ENCODE measurements at regions not wholly inside any gene's neighbourhood (a gene's known extent, or its start where the extent isn't known, plus 50 kb on each side); places are given as distances from the start of the nearest gene placed in this dataset.

DNA sequence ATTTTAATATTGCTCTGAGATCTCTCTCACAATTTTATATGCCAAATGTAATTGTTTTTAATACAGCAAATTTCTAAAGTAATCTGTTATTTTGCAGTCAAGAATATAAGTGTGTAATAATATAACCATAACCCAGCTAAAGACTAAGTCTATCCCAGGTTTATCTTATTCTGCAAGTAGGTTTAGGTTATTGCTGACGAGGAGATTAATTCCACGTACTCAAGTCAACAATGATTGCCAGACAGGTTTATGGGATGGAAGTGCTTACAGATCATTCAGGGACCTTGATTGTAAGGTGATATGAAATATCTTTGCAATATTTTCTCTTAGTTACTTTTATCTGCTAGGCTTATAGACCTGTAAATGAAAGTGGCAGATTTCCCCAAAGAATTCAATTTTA lies 698.3 kb downstream of the HDGFL1 start:
- Histone ChIP-seq H3K27ac (no peak overlapping the region), H3K4me1 (replicated peaks in 1 of 2) (no peaks in the 10 kb centered on the region), H3K9me3 (replicated peaks in 1 of 3) (no peaks in the 10 kb centered on the region), H3K4me3 (no peak overlapping the region), H3K36me3 (replicated peaks in 1 of 2) (no peaks in the 10 kb centered on the region), H3K27me3 (no peaks in the 10 kb centered on the region)
- TF ChIP-seq, protein P1, sequence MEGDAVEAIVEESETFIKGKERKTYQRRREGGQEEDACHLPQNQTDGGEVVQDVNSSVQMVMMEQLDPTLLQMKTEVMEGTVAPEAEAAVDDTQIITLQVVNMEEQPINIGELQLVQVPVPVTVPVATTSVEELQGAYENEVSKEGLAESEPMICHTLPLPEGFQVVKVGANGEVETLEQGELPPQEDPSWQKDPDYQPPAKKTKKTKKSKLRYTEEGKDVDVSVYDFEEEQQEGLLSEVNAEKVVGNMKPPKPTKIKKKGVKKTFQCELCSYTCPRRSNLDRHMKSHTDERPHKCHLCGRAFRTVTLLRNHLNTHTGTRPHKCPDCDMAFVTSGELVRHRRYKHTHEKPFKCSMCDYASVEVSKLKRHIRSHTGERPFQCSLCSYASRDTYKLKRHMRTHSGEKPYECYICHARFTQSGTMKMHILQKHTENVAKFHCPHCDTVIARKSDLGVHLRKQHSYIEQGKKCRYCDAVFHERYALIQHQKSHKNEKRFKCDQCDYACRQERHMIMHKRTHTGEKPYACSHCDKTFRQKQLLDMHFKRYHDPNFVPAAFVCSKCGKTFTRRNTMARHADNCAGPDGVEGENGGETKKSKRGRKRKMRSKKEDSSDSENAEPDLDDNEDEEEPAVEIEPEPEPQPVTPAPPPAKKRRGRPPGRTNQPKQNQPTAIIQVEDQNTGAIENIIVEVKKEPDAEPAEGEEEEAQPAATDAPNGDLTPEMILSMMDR (IDR thresholded peaks at IDR 0.05): no peak
- no peak for TF ChIP-seq POLR2A (IDR thresholded peaks at IDR 0.05)
- 61 to 86% (median 72%) methylated on average over 2 of the region's 2 CpGs for WGBS, 4 donors
- DNase-seq: no peak
- intact Hi-C loops (cut with DNase I): no loop called here

DNA sequence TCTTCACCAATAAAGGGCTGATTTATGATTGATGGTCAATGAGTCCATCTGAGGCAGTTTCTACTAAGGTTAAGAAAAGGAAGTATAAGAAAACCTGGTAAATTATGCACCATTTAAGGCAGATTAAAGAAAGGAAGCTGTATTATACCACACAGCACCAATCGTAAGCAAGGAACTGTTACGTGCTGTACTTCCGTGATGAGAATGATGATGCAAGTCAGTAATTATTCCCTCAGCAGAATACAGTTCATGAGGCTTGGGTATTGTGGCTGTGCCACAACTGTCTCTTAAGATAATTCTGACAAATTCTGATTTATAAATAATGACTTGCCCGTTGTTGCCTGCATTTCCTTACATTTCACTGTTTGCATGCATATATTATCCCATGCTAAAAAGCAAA lies 699.0 kb downstream of the HDGFL1 start:
- intact Hi-C loops (cut with DNase I): no loop called here
- TF ChIP-seq, protein P1 (IDR thresholded peaks at IDR 0.05): no peak
- TF ChIP-seq POLR2A (IDR thresholded peaks at IDR 0.05): no peak
- H3K9me3 ChIP-seq (replicated peaks in 1 of 3): no peaks in the 10 kb centered on the region
- no peak overlapping the region for H3K27ac ChIP-seq
- no peak for DNase-seq
- no peaks in the 10 kb centered on the region for H3K36me3 ChIP-seq (replicated peaks in 1 of 2)
- H3K4me3 ChIP-seq: no peak overlapping the region
- H3K27me3 ChIP-seq: no peaks in the 10 kb centered on the region
- WGBS, 4 donors: 75 to 82% (median 79%) methylated on average over 4 of the region's 4 CpGs
- H3K4me1 ChIP-seq (replicated peaks in 1 of 2): no peaks in the 10 kb centered on the region

DNA sequence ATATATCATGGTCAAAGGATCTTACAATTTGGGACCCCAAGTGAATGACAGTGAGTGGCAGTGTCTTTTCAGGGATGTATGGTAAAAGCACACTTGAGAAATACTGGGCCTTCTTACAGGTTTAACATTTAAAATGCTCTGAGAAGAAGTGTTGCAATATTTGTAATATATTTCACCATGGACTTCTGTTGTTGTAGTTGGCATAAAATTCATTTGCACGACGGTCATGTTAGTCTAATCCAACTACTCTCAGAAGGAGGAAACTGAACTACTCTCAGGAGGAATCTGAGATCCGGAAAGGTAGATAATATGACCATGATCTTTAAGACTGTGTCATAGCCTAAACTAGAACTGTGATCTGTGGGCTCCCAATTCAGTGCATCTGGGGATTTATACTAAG lies 700.1 kb downstream of the HDGFL1 start:
- Histone ChIP-seq H3K27me3 (no peaks in the 10 kb centered on the region), H3K9me3 (replicated peaks in 1 of 3) (no peaks in the 10 kb centered on the region), H3K4me1 (replicated peaks in 1 of 2) (no peaks in the 10 kb centered on the region), H3K36me3 (replicated peaks in 1 of 2) (no peaks in the 10 kb centered on the region), H3K27ac (no peak overlapping the region), H3K4me3 (no peak overlapping the region)
- 50 to 70% (median 68%) methylated on average over 3 of the region's 3 CpGs for WGBS, 4 donors
- TF ChIP-seq, protein P1 (IDR thresholded peaks at IDR 0.05): no peak
- TF ChIP-seq POLR2A (IDR thresholded peaks at IDR 0.05): no peak
- no peak for DNase-seq
- intact Hi-C loops (cut with DNase I): no loop called here

DNA sequence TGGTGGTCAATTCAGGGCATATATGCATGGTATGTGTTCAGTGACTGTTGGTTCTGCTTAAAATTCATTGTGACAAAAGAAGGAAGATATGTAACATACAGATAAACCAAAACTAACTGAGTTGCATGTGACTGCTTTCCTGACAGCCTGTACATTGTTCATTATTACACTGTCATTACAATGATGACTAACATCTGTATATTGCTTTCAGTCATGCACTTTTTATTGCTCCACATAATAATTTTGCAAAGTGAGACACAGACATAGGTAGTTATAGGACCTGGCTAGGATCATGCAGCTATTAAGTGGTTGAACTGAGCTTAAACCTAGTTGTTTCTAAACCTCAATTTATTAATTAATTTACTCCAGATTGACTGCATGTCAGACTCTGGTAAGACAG lies 703.2 kb downstream of the HDGFL1 start:
- no peaks in the 10 kb centered on the region for H3K36me3 ChIP-seq (replicated peaks in 1 of 2)
- no peaks in the 10 kb centered on the region for H3K9me3 ChIP-seq (replicated peaks in 1 of 3)
- no peak overlapping the region for H3K27ac ChIP-seq
- H3K27me3 ChIP-seq: no peaks in the 10 kb centered on the region
- no peak for TF ChIP-seq POLR2A (IDR thresholded peaks at IDR 0.05)
- TF ChIP-seq, protein P1 (IDR thresholded peaks at IDR 0.05): no peak
- DNase-seq: no peak
- H3K4me1 ChIP-seq (replicated peaks in 1 of 2): no peaks in the 10 kb centered on the region
- no peak overlapping the region for H3K4me3 ChIP-seq
- intact Hi-C loops (cut with DNase I): no loop called here
